ENCODE measurements at regions not wholly inside any gene's neighbourhood (a gene's known extent, or its start where the extent isn't known, plus 50 kb on each side); places are given as distances from the start of the nearest gene placed in this dataset.

DNA sequence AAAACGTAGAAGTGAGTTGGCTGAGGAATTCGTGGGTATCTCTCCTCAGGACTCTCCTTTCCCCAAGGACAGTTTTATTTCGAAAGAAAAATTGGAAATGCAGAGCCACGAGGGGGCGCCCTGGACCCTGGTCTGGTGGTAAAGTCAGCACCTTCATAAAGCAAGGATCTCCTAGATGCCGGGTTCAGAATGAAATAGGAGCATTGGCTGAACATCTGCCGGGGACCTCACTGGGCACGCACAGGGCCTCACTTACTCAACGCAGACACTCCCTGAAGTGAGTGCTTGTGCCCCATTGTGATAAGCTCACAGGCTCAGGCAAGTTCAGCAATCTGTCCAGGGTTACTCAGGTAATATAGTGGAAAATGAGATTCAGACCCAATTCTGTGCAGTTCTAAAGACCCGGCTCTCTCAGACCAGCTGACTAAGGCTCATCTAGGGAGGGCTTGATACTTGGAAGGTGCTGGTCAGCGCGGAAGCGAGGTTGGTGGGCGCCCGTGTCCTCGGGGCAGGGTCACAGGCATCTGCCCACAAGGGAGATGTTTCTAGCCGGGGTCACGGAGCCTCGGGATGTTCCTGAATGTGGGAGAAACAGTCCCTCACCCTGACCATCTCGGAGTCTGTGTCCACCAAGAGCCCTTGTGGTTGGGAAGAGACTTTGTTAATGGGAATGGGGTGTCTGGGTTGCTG lies 55.7 kb upstream of the ETV3 start:
- peak; percentile 73 to 75 for TF ChIP-seq CTCF (IDR thresholded peaks at IDR 0.05; ENCODE audit: extremely low read depth in 1 of 2, insufficient read depth in 1 of 2, low read depth in 1 of 2, low read length in 2 of 2)
- TF ChIP-seq POLR2A (IDR thresholded peaks at IDR 0.05; ENCODE audit: low read depth, low read length): no peak
- TF ChIP-seq, protein P1, sequence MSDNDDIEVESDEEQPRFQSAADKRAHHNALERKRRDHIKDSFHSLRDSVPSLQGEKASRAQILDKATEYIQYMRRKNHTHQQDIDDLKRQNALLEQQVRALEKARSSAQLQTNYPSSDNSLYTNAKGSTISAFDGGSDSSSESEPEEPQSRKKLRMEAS (IDR thresholded peaks at IDR 0.05; ENCODE audit: insufficient read depth, insufficient read length): no peak

All from endothelial cell of umbilical vein (primary cell).